ENCODE measurements at regions not wholly inside any gene's neighbourhood (a gene's known extent, or its start where the extent isn't known, plus 50 kb on each side); places are given as distances from the start of the nearest gene placed in this dataset.

- in situ Hi-C loops (cut with HindIII; ENCODE audit: low sequenced_read_pairs) = no loop called here
These were observed 131.8 kb upstream of the VSTM2B start for GRCh38 chr19:29393915-29394460.

DNA sequence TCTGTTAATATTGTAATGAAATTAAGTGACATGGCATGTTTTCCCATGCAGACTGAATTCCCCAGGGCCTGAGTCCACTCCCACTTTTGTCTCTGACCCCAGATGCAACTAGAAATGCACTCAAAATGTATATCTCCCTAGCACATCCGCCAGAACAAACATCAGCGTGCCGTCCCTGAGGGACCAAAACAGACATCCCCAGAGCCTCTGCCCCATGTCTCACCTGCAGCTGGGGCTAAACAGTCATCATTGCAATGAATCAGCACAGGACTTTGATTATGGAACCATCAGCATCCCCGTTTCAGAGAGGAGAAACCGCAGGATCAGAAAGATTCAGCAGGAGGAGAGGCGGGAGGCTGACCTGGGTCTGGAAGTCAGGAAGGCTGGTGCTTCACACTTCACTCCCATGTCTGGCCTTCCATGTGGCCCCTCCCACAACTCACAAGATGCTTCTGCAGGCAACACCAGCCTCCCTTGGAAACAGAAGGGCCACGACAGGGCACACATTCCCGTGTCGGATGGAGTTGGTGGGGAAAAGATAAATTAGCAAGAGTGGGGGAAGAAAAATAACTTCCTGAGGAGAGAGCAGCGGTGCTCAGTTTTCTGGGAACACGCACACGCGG is 130.6 kb upstream of the VSTM2B start:
- in situ Hi-C loops (cut with HindIII; ENCODE audit: low sequenced_read_pairs) = no loop called here

DNA sequence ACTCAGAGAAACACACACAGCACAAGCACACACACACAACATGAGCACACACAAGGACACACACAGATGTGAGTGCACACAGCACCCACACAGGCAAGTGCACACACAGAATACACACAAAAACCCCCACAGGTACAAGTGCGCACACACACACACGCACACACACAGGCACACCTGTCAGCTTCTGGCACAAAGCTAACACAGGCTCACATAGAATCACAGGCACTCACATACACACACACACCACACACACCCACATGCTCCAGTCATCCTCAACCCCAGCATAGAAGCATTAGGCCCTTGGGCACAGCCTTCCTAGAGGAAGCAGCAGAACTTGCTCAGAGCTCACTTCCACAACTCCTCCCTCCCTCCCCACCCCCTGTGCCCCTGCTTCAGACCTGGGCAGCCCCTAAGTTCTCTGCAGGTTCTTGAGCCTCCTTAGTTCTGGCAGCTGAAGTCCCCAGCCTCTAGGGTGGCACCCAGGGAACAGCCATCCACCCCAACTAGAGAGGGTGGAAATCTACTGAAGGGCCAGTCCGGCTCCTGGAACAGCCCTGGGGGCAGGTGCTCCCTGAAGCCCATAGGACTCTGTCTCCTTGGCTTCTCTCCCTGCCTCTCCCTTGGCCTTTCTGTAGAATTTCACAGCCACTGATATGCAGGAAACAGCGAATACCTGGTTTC is 129.9 kb upstream of the VSTM2B start:
- in situ Hi-C loops (cut with HindIII; ENCODE audit: low sequenced_read_pairs) = no loop called here

GRCh38 chr19:29396925-29397324 is 128.9 kb upstream of the VSTM2B start:
- in situ Hi-C loops (cut with HindIII; ENCODE audit: low sequenced_read_pairs) = no loop called here

DNA sequence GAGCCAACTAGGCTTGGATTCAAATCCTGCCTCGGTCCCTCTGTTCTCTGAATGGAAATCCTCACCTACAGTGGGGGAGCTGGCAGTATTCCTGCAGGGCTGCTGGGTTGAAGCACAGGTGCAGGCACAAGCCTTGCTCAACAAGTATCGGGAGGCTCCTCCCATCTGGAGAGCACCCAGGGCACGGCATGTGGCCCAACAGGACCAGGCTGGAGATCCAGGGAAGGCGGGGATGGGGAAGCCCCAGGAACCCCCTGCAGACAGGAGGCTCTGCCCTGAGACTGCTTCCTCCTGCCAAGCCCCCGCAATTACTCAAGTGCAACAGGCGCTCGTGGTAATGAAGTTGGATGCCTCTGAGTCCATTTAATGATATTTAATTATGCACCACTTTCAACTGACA is 128.0 kb upstream of the VSTM2B start:
- in situ Hi-C loops (cut with HindIII; ENCODE audit: low sequenced_read_pairs) = no loop called here

- in situ Hi-C loops (cut with HindIII; ENCODE audit: low sequenced_read_pairs) = no loop called here
These were observed 126.0 kb upstream of the VSTM2B start for GRCh38 chr19:29399804-29400203.

GRCh38 chr19:29400917-29401711 is 124.7 kb upstream of the VSTM2B start:
- in situ Hi-C loops (cut with HindIII; ENCODE audit: low sequenced_read_pairs) = no loop called here

- in situ Hi-C loops (cut with HindIII; ENCODE audit: low sequenced_read_pairs) = no loop called here
These were observed 123.9 kb upstream of the VSTM2B start for GRCh38 chr19:29401712-29402421.

GRCh38 chr19:29402563-29402962 is 123.2 kb upstream of the VSTM2B start:
- in situ Hi-C loops (cut with HindIII; ENCODE audit: low sequenced_read_pairs) = no loop called here

GRCh38 chr19:29404015-29404414 is 121.8 kb upstream of the VSTM2B start:
- in situ Hi-C loops (cut with HindIII; ENCODE audit: low sequenced_read_pairs) = no loop called here

DNA sequence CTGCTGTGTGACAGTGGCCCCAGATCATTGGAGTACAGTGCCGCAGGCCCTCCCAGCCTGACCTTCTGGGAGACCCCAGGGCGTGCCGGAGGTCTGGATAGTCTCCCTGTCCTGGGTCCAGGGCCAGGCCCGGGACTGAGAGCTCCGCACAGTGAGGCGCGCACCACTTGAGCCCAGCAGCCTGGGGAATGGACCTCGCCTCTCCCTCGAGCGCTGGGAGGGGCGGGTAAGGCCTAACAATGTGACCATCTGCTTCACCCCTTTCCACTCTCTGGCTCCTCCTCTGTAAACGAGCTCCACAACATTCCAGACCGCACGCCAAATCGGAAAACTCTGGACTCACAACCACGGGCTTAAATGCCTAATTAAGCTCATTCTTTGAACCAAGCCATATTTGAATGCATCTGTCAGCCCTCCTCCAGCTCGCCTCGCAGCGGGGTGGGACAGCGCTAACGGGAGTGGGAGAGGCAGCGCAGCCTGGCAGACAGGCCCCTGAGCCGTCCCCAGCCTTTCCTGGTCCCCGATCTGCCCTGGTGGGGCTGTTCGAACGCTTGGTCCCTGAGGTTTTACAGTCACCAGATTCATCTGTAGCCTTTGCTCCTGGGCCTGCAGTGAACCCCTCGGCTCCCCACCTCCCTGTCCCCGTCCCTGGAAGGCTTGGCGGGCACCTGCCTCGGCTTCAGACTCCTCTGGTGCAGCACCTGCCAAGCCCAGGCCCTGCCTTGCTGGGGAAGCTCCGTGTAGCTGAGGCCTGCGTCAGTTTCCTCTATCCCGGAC is 120.7 kb upstream of the VSTM2B start:
- in situ Hi-C loops (cut with HindIII; ENCODE audit: low sequenced_read_pairs) = no loop called here

DNA sequence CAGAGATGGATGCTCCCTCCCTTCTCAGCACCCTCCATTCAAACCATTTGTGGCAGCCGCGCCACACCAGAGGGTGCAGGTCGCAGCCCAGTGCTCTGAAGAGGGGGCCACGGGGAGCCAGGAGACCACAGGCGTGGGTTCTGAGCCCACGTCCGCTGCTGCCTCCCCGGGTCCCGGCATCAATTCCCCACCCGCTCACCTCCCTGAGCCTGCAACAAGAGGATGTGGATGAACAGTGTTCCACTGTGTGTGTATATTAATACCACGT is 120.1 kb upstream of the VSTM2B start:
- in situ Hi-C loops (cut with HindIII; ENCODE audit: low sequenced_read_pairs) = no loop called here

DNA sequence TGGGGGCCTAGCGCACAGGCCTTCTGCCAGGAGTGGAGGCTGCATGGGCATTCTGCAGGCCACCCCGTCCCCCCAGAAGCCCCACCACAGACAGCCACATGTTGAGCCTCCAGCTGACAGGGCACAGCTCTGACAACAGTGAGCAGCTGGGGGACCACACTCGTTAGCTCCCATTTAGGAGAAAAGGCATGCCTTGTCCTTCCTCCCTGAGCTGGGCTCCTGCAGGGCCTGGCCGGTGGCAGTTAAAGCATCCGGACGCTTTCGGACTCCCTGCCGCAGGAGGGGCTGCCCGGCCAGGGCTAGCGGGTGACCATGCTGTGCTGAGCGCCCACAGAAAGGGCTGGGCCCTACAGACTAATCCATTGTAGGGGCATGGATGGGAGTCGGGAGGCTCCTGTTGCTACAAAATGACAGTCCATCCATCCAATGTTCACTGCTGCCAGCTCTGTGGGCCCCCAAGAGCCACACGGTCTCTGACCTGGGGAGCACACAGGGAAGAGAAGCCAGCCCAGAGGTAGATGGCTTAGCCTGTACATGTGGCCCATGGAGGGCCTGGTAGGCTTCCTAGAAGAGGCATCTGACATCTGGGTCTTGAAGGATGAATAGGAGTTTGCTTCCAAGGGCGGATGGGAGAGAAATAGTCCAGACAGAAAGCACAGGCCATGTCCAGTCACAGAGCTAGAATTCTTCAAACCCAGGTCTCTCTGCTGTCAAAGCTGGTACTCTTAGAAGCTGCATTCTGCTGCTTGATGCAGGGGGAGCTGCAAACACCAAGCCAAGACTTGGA is 116.5 kb upstream of the VSTM2B start:
- in situ Hi-C loops (cut with HindIII; ENCODE audit: low sequenced_read_pairs) = no loop called here

GRCh38 chr19:29410601-29411000 is 115.2 kb upstream of the VSTM2B start:
- in situ Hi-C loops (cut with HindIII; ENCODE audit: low sequenced_read_pairs) = no loop called here

DNA sequence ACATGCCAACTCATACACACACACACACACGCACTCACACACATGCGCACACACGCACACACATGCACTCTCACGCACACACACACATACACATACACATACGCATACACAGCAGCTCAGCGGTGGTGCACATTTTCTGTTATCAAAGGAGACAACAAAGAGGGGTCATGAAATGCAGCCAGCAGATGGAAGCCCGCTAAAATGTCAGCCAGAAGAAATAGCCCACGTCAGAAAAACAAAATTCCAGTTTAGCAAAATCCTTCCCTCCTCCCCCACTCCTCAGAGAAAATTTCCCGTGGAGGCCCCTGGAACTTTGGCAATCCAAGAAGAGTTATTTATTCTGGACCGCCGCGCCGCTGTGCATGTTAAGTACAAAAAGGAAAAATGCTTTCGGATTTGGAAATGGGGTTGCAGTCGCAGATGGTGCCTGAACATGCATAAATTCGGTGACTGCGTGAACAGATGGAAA is 114.6 kb upstream of the VSTM2B start:
- in situ Hi-C loops (cut with HindIII; ENCODE audit: low sequenced_read_pairs) = no loop called here

- in situ Hi-C loops (cut with HindIII; ENCODE audit: low sequenced_read_pairs) = no loop called here
These were observed 112.4 kb upstream of the VSTM2B start for GRCh38 chr19:29413435-29413834.

DNA sequence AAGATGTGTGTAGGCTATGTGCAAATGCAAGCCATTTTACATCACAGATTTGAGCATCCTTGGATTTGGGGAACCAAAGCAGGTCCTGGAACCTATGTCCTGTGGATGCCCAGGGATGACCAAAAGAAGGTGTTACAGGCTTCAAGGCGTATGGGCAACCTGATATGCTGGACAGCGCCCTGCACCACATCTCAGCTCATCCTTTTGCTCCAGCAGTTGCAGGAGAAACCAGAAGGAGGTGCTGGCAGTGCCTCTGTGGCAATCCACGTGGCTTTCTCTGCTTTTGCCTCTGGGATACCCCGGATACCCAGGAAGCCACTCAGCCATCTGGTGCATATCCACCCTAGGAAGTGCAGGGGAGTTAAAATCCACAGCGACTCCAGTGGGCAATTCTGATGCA is 110.3 kb upstream of the VSTM2B start:
- in situ Hi-C loops (cut with HindIII; ENCODE audit: low sequenced_read_pairs) = no loop called here

DNA sequence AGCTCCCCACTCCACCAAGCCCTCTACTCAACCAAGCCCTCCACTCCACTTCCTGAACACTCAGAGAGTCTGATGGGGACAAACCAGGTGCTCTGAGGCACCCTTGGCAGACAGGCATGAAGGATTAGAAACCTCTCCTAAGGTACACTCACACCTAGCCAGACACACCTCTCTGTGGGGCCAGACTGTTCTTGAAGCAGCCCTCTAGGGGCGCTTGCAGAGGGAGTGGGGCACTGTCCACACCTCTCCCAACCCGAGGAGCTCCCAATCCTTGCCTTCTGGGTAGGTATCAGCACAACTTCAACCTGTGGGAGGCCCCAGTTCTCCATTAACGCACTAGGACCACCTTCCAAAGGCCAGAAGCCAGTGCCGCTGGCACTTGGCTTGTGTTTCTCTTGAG is 108.7 kb upstream of the VSTM2B start:
- in situ Hi-C loops (cut with HindIII; ENCODE audit: low sequenced_read_pairs) = no loop called here

GRCh38 chr19:29418201-29418600 is 107.6 kb upstream of the VSTM2B start:
- in situ Hi-C loops (cut with HindIII; ENCODE audit: low sequenced_read_pairs) = no loop called here

DNA sequence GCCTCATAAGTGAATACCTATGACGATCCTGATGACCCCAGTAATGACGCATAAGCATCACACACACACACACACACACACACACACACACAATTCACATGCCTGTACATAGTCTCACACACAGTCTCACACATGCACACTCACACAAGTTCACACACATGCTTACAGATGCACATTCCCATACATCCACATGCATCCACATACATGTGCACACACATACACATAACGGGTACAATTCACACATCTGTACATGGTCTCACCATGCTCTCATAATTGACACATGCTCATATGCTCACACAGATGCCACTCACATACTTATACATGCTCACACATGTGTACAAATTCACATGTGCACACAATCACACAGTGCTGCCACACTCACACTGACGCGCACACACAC is 105.7 kb upstream of the VSTM2B start:
- in situ Hi-C loops (cut with HindIII; ENCODE audit: low sequenced_read_pairs) = no loop called here

Data from endothelial cell of hepatic sinusoid (primary cell).